Esophagus muscularis mucosa (tissue), 2 donors: ENCODE measurements at regions not wholly inside any gene's neighbourhood (a gene's known extent, or its start where the extent isn't known, plus 50 kb on each side); places are given as distances from the start of the nearest gene placed in this dataset.

Experiments
- POLR2A ChIP-seq: fragments of 450-650 bp; IDR thresholded peaks from one replicate; pipeline ENCODE4 v1.6.1; 2017; ENCODE audit warnings: antibody characterized with exemption, moderate library complexity, mild to moderate bottlenecking, low read depth
- POLR2AphosphoS5 ChIP-seq, 2 donors: sonication (generic); formaldehyde crosslinking; IDR thresholded peaks; one replicate each; pipeline ENCODE4 v1.6.1; 2017; ENCODE audit warnings: antibody characterized with exemption in 2 of 2

DNA sequence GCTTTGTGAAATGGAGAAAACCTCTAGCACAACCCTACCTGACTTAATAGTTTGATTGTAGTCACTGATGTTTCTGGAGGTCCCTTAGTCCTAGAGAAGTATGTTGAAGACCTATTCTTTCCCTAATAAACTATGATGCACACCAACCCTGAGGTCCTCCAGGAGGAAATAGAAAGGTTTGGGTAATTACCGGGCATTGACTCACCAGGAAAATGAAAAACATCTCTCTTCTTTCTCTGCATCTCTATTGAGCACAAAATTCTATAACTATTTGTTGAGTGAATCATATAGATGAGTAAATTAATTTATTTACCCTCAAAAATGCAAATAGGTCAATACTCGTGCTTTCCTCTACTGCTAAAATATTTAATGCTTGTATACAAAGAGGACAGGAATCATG is 582.4 kb upstream of the FAM241A start:
- TF ChIP-seq POLR2A (no peak), POLR2AphosphoS5 (IDR thresholded peaks at IDR 0.05) (no peak)
